HepG2 (cell line): ENCODE measurements at regions not wholly inside any gene's neighbourhood (a gene's known extent, or its start where the extent isn't known, plus 50 kb on each side); places are given as distances from the start of the nearest gene placed in this dataset.

Experiments
- ATF2 ChIP-seq: sonication (generic); formaldehyde crosslinking; IDR thresholded peaks from 2 replicates; pipeline ENCODE4 v1.4.0; 2020; ENCODE audit warnings: missing genetic modification reagents
- TP53 ChIP-seq: sonication (generic); formaldehyde crosslinking; conservative IDR thresholded peaks from 2 replicates; pipeline ENCODE4 v1.4.0; 2020; ENCODE audit warnings: missing genetic modification reagents
- ZBTB40 ChIP-seq, 2 experiments: fragments of 450-650 bp in 1 of 2; sonication (generic) in 1 of 2; formaldehyde crosslinking in 1 of 2; IDR thresholded peaks; 2 replicates each; pipeline versions ENCODE4 v1.6.1 to v1.8.0; 2016 to 2022; ENCODE audit warnings: antibody characterized with exemption in 1 of 2, mild to moderate bottlenecking in 1 of 2, missing genetic modification reagents in 1 of 2
- ZBTB46 ChIP-seq: sonication (generic); formaldehyde crosslinking; IDR thresholded peaks from 2 replicates; pipeline ENCODE4 v1.4.0; 2020; ENCODE audit warnings: mild to moderate bottlenecking, missing genetic modification reagents, borderline replicate concordance
- ZFYVE20 ChIP-seq: sonication (generic); formaldehyde crosslinking; IDR thresholded peaks from 2 replicates; pipeline ENCODE4 v1.8.0; 2023; ENCODE audit warnings: low read depth, mild to moderate bottlenecking, moderate library complexity, missing genetic modification reagents, borderline replicate concordance
- ZNF431 ChIP-seq: sonication (generic); formaldehyde crosslinking; IDR thresholded peaks from 2 replicates; pipeline ENCODE4 v1.9.0; 2022; ENCODE audit warnings: missing genetic modification reagents, low read depth, mild to moderate bottlenecking, borderline replicate concordance
- ZNF503 ChIP-seq: sonication (generic); formaldehyde crosslinking; IDR thresholded peaks from 2 replicates; pipeline ENCODE4 v1.4.0; 2020; ENCODE audit warnings: missing genetic modification reagents
- ZNF777 ChIP-seq: sonication (generic); formaldehyde crosslinking; IDR thresholded peaks from 2 replicates; pipeline ENCODE4 v1.4.0; 2020; ENCODE audit warnings: missing genetic modification reagents
- ZNF780A ChIP-seq: sonication (generic); formaldehyde crosslinking; IDR thresholded peaks from 2 replicates; pipeline ENCODE4 v1.8.0; 2022; ENCODE audit warnings: mild to moderate bottlenecking, missing genetic modification reagents, moderate library complexity
- ZSCAN5A ChIP-seq: sonication (generic); formaldehyde crosslinking; IDR thresholded peaks from 2 replicates; pipeline ENCODE4 v1.8.0; 2022; ENCODE audit warnings: mild to moderate bottlenecking, missing genetic modification reagents, borderline replicate concordance

GRCh38 chr10:44259090-44259874 is 125.6 kb downstream of the CXCL12 start (continued):
- TF ChIP-seq ZBTB46 (CRISPR knock-in tag) = 0 out of 2 replicates have a peak, but pooled peaks have one; percentile 23
- no peak; the same call in 1 of the 2 replicates for TF ChIP-seq ZNF777 (CRISPR knock-in tag)
- peak; percentile 66; the same call in 1 of the 2 replicates for TF ChIP-seq ZFYVE20 (CRISPR knock-in tag)
- peak; percentile 97; the same call in 1 of the 2 replicates for TF ChIP-seq ZNF431 (CRISPR knock-in tag)
- no peak for TF ChIP-seq ZBTB40 (IDR thresholded peaks at IDR 0.05)
- peak; percentile 91 for TF ChIP-seq ZBTB40 (CRISPR knock-in tag; IDR thresholded peaks at IDR 0.05)
- TF ChIP-seq ZSCAN5A = no peak; the same call in 1 of the 2 replicates
- peak; percentile 84 for TF ChIP-seq ZNF503 (CRISPR knock-in tag)
- 0 out of 2 replicates have a peak, but pooled peaks have one; percentile 40 for TF ChIP-seq ZNF780A (CRISPR knock-in tag)
- peak; percentile 84; the same call in 1 of the 2 replicates for TF ChIP-seq ATF2 (CRISPR knock-in tag)
- TF ChIP-seq TP53 (CRISPR knock-in tag) = peak; percentile 33
